ENCODE measurements at regions not wholly inside any gene's neighbourhood (a gene's known extent, or its start where the extent isn't known, plus 50 kb on each side); places are given as distances from the start of the nearest gene placed in this dataset.

- Histone ChIP-seq H3K27ac (ENCODE audit: low read depth, low read length) (no peak overlapping the region), H3K9me3 (ENCODE audit: control insufficient read depth in 3 of 3, low read length in 3 of 3) (no peaks in the 10 kb centered on the region), H3K4me3 (ENCODE audit: low read length in 3 of 3) (no peak overlapping the region), H3K4me1 (ENCODE audit: control insufficient read depth in 3 of 3, insufficient read depth in 3 of 3, low read length in 3 of 3) (no peaks in the 10 kb centered on the region), H3K27me3 (ENCODE audit: control insufficient read depth in 3 of 3, insufficient read depth in 3 of 3, low read length in 3 of 3) (no peaks in the 10 kb centered on the region), H3K9ac (ENCODE audit: low read depth in 1 of 3, low read length in 3 of 3) (no peak overlapping the region), H3K36me3 (ENCODE audit: control insufficient read depth in 3 of 3, insufficient read depth in 3 of 3, low read length in 3 of 3) (no peaks in the 10 kb centered on the region)
Measured at GRCh38 chr12:116639765-116640164, 80.6 kb downstream of the MAP1LC3B2 start.

DNA sequence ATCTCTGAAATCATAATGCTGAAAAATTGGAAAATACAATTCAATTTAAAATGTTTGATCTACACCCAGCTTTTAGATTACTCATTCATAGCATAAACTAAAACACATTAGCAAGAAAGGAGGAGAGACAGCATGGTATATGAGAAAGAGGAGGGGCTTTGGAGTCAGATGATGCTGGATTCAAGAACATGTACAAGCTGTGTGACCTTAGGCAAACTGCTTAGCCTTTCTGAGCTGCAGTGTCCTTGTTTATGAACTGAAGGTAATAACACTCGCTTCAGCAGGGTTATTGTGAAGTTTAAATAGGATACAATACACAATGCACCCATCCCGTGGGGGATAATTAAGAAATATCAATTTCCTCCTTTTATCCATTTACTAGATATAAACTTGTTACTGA lies 79.2 kb downstream of the MAP1LC3B2 start:
- Histone ChIP-seq H3K27ac (ENCODE audit: low read depth, low read length) (no peak overlapping the region), H3K4me3 (ENCODE audit: low read length in 3 of 3) (no peak overlapping the region), H3K36me3 (ENCODE audit: control insufficient read depth in 3 of 3, insufficient read depth in 3 of 3, low read length in 3 of 3) (no peaks in the 10 kb centered on the region), H3K4me1 (ENCODE audit: control insufficient read depth in 3 of 3, insufficient read depth in 3 of 3, low read length in 3 of 3) (no peaks in the 10 kb centered on the region), H3K27me3 (ENCODE audit: control insufficient read depth in 3 of 3, insufficient read depth in 3 of 3, low read length in 3 of 3) (no peaks in the 10 kb centered on the region), H3K9me3 (ENCODE audit: control insufficient read depth in 3 of 3, low read length in 3 of 3) (no peaks in the 10 kb centered on the region), H3K9ac (ENCODE audit: low read depth in 1 of 3, low read length in 3 of 3) (no peak overlapping the region)

DNA sequence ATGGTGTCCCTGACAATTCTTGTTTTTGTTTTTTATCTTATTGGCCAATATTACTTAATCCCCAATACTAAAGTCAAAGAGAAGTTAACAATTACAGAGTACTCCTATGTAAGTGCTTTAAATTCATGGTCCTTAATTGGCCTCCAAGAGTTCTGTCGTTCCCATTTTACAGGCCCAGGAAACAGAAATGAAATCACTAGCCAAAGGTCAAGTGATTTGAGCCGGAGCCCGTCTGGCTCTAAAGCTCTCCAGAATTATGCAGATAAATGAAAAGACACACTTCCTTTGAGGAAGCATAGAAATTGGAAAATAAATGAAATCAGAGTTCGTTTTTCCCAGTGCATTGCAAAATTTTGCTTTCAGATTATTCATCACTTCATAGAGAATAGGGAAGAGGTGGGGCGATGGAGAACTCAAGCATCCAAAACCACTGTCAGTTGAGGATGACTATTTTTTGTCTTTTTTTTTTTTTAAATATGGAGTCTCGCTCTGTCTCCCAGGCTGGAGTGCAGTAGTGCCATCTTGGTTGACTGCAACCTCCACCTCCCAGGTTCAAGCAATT lies 78.5 kb downstream of the MAP1LC3B2 start:
- no peak overlapping the region for H3K27ac ChIP-seq (ENCODE audit: low read depth, low read length)
- H3K9ac ChIP-seq (ENCODE audit: low read depth in 1 of 3, low read length in 3 of 3) = no peak overlapping the region
- no peaks in the 10 kb centered on the region for H3K4me1 ChIP-seq (ENCODE audit: control insufficient read depth in 3 of 3, insufficient read depth in 3 of 3, low read length in 3 of 3)
- H3K36me3 ChIP-seq (ENCODE audit: control insufficient read depth in 3 of 3, insufficient read depth in 3 of 3, low read length in 3 of 3) = no peaks in the 10 kb centered on the region
- no peaks in the 10 kb centered on the region for H3K9me3 ChIP-seq (ENCODE audit: control insufficient read depth in 3 of 3, low read length in 3 of 3)
- no peak overlapping the region for H3K4me3 ChIP-seq (ENCODE audit: low read length in 3 of 3)
- H3K27me3 ChIP-seq (ENCODE audit: control insufficient read depth in 3 of 3, insufficient read depth in 3 of 3, low read length in 3 of 3) = peaks cover 0 to 4% (median 4%) of the 10 kb centered on the region in 3 donors

- Histone ChIP-seq H3K27me3 (ENCODE audit: control insufficient read depth in 3 of 3, insufficient read depth in 3 of 3, low read length in 3 of 3) (peaks cover 0 to 4% (median 4%) of the 10 kb centered on the region in 3 donors), H3K4me1 (ENCODE audit: control insufficient read depth in 3 of 3, insufficient read depth in 3 of 3, low read length in 3 of 3) (no peaks in the 10 kb centered on the region), H3K36me3 (ENCODE audit: control insufficient read depth in 3 of 3, insufficient read depth in 3 of 3, low read length in 3 of 3) (no peaks in the 10 kb centered on the region), H3K27ac (ENCODE audit: low read depth, low read length) (no peak overlapping the region), H3K9me3 (ENCODE audit: control insufficient read depth in 3 of 3, low read length in 3 of 3) (no peaks in the 10 kb centered on the region), H3K9ac (ENCODE audit: low read depth in 1 of 3, low read length in 3 of 3) (no peak overlapping the region), H3K4me3 (ENCODE audit: low read length in 3 of 3) (no peak overlapping the region)
Measured at GRCh38 chr12:116636608-116637519, 77.7 kb downstream of the MAP1LC3B2 start.

GRCh38 chr12:116635487-116635886 lies 76.3 kb downstream of the MAP1LC3B2 start:
- Histone ChIP-seq H3K36me3 (ENCODE audit: control insufficient read depth in 3 of 3, insufficient read depth in 3 of 3, low read length in 3 of 3) (no peaks in the 10 kb centered on the region), H3K9me3 (ENCODE audit: control insufficient read depth in 3 of 3, low read length in 3 of 3) (no peaks in the 10 kb centered on the region), H3K27me3 (ENCODE audit: control insufficient read depth in 3 of 3, insufficient read depth in 3 of 3, low read length in 3 of 3) (peaks cover 0 to 4% (median 4%) of the 10 kb centered on the region in 3 donors), H3K4me1 (ENCODE audit: control insufficient read depth in 3 of 3, insufficient read depth in 3 of 3, low read length in 3 of 3) (no peaks in the 10 kb centered on the region), H3K9ac (ENCODE audit: low read depth in 1 of 3, low read length in 3 of 3) (no peak overlapping the region), H3K27ac (ENCODE audit: low read depth, low read length) (no peak overlapping the region), H3K4me3 (ENCODE audit: low read length in 3 of 3) (no peak overlapping the region)

DNA sequence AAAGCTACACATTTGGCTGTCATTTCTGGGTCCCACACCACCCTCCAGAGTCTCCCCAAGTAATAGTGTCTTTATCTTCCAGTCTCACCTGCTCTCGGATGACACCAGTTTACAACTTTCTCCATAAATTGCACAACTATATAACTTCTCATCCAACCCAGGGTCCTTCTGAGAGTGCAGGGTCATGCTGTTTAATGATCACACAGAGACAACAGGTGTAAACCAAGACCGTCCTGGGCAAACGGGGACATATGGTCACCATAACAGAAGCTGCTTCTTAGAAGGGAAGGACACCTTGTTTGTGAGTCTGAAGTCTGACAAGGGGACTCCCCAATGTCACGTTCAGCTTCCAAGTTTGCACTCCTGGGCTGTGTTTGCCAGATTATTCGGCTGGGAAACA lies 74.3 kb downstream of the MAP1LC3B2 start:
- H3K4me1 ChIP-seq (ENCODE audit: control insufficient read depth in 3 of 3, insufficient read depth in 3 of 3, low read length in 3 of 3) = no peaks in the 10 kb centered on the region

GRCh38 chr12:116631619-116632018 lies 72.4 kb downstream of the MAP1LC3B2 start:
- Histone ChIP-seq H3K36me3 (ENCODE audit: control insufficient read depth in 3 of 3, insufficient read depth in 3 of 3, low read length in 3 of 3) (no peaks in the 10 kb centered on the region), H3K9ac (ENCODE audit: low read depth in 1 of 3, low read length in 3 of 3) (no peak overlapping the region), H3K27ac (ENCODE audit: low read depth, low read length) (no peak overlapping the region), H3K4me3 (ENCODE audit: low read length in 3 of 3) (no peak overlapping the region), H3K27me3 (ENCODE audit: control insufficient read depth in 3 of 3, insufficient read depth in 3 of 3, low read length in 3 of 3) (peaks cover 0 to 4% (median 4%) of the 10 kb centered on the region in 3 donors), H3K9me3 (ENCODE audit: control insufficient read depth in 3 of 3, low read length in 3 of 3) (no peaks in the 10 kb centered on the region), H3K4me1 (ENCODE audit: control insufficient read depth in 3 of 3, insufficient read depth in 3 of 3, low read length in 3 of 3) (no peaks in the 10 kb centered on the region)

More for the DNA sequence above, 74.3 kb downstream of the MAP1LC3B2 start:
- H3K9ac ChIP-seq (ENCODE audit: low read depth in 1 of 3, low read length in 3 of 3) = no peak overlapping the region
- peaks cover 0 to 4% (median 4%) of the 10 kb centered on the region in 3 donors for H3K27me3 ChIP-seq (ENCODE audit: control insufficient read depth in 3 of 3, insufficient read depth in 3 of 3, low read length in 3 of 3)
- no peaks in the 10 kb centered on the region for H3K36me3 ChIP-seq (ENCODE audit: control insufficient read depth in 3 of 3, insufficient read depth in 3 of 3, low read length in 3 of 3)
- no peaks in the 10 kb centered on the region for H3K9me3 ChIP-seq (ENCODE audit: control insufficient read depth in 3 of 3, low read length in 3 of 3)
- no peak overlapping the region for H3K4me3 ChIP-seq (ENCODE audit: low read length in 3 of 3)
- no peak overlapping the region for H3K27ac ChIP-seq (ENCODE audit: low read depth, low read length)

DNA sequence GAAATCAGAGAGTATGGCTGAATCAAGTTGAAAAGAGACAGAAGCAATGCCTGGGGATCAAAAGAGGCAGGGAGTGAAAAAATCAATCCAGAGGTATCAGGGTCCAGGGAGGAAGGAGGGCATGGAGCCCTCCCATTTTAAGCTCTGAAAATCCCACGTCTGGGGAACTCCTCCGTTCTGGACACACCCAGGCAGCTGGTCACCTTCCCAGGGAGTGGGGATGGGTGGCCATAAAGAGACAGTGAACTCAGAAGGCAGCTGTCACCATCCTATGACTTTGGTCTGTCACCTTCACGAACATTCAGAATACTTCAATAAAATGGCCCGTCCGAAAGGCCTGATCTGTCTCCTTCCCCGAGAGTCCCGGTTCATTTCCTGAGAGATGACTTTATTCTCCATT lies 71.6 kb downstream of the MAP1LC3B2 start:
- no peak overlapping the region for H3K9ac ChIP-seq (ENCODE audit: low read depth in 1 of 3, low read length in 3 of 3)
- no peaks in the 10 kb centered on the region for H3K4me1 ChIP-seq (ENCODE audit: control insufficient read depth in 3 of 3, insufficient read depth in 3 of 3, low read length in 3 of 3)
- H3K36me3 ChIP-seq (ENCODE audit: control insufficient read depth in 3 of 3, insufficient read depth in 3 of 3, low read length in 3 of 3) = no peaks in the 10 kb centered on the region
- H3K4me3 ChIP-seq (ENCODE audit: low read length in 3 of 3) = no peak overlapping the region
- peaks cover 0 to 4% (median 4%) of the 10 kb centered on the region in 3 donors for H3K27me3 ChIP-seq (ENCODE audit: control insufficient read depth in 3 of 3, insufficient read depth in 3 of 3, low read length in 3 of 3)
- no peaks in the 10 kb centered on the region for H3K9me3 ChIP-seq (ENCODE audit: control insufficient read depth in 3 of 3, low read length in 3 of 3)
- H3K27ac ChIP-seq (ENCODE audit: low read depth, low read length) = no peak overlapping the region

- no peak overlapping the region for H3K27ac ChIP-seq (ENCODE audit: low read depth, low read length)
Measured at GRCh38 chr12:116629480-116629879, 70.3 kb downstream of the MAP1LC3B2 start.

DNA sequence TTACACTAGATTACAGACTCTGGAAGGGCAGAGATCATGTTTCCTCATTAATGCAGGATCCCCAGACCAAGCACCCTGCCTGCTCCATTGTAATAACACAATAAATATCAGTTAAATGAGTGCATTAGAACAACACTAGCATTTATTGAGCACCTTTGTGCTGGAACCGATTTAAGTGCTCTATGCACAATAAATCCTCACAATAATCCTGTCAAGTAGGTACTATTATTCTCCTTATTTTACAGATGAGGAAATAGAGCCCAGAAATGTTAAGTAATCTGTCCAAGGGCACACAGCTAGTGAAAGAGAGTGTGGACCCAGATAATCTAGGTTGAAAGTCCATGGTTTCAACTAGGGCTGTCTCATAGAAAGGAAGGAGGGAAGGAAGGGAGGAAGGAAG lies 69.8 kb downstream of the MAP1LC3B2 start:
- Histone ChIP-seq H3K27me3 (ENCODE audit: control insufficient read depth in 3 of 3, insufficient read depth in 3 of 3, low read length in 3 of 3) (peaks cover 0 to 4% (median 4%) of the 10 kb centered on the region in 3 donors), H3K27ac (ENCODE audit: low read depth, low read length) (no peak overlapping the region), H3K9me3 (ENCODE audit: control insufficient read depth in 3 of 3, low read length in 3 of 3) (no peaks in the 10 kb centered on the region), H3K36me3 (ENCODE audit: control insufficient read depth in 3 of 3, insufficient read depth in 3 of 3, low read length in 3 of 3) (no peaks in the 10 kb centered on the region), H3K4me3 (ENCODE audit: low read length in 3 of 3) (no peak overlapping the region), H3K9ac (ENCODE audit: low read depth in 1 of 3, low read length in 3 of 3) (no peak overlapping the region), H3K4me1 (ENCODE audit: control insufficient read depth in 3 of 3, insufficient read depth in 3 of 3, low read length in 3 of 3) (no peaks in the 10 kb centered on the region)

More at GRCh38 chr12:116629480-116629879, 70.3 kb downstream of the MAP1LC3B2 start:
- Histone ChIP-seq H3K9ac (ENCODE audit: low read depth in 1 of 3, low read length in 3 of 3) (no peak overlapping the region), H3K9me3 (ENCODE audit: control insufficient read depth in 3 of 3, low read length in 3 of 3) (no peaks in the 10 kb centered on the region), H3K4me1 (ENCODE audit: control insufficient read depth in 3 of 3, insufficient read depth in 3 of 3, low read length in 3 of 3) (no peaks in the 10 kb centered on the region), H3K36me3 (ENCODE audit: control insufficient read depth in 3 of 3, insufficient read depth in 3 of 3, low read length in 3 of 3) (no peaks in the 10 kb centered on the region), H3K4me3 (ENCODE audit: low read length in 3 of 3) (no peak overlapping the region), H3K27me3 (ENCODE audit: control insufficient read depth in 3 of 3, insufficient read depth in 3 of 3, low read length in 3 of 3) (peaks cover 0 to 4% (median 4%) of the 10 kb centered on the region in 3 donors)
